ENCODE measurements at regions not wholly inside any gene's neighbourhood (a gene's known extent, or its start where the extent isn't known, plus 50 kb on each side); places are given as distances from the start of the nearest gene placed in this dataset.
"Not testable (repeated sequence)": the region's sequence is repeated elsewhere in the genome, so short reads cannot be mapped to it uniquely, and the experiment has no call there.

DNA sequence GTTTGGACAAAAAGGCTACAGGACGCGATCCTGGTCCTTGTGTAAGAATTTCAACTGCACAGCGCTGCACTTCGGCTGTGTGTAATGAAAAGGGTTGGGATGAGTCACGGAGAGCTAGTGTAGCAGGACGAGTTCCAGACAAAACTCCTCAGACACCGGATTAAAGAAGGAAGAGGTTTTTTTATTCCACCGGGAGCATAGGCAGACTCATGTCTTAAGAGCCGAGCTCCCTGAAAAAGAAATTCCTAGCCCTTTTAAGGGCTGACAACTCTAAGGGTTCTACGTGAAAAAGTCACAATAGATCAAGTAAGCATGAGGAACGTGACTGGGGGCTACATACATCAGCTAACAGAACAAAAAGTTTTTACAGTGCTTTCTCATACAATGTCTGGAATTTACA lies 54.8 kb upstream of the FAM90A1 start:
- not testable (repeated sequence) for DNase-seq

GRCh38 chr12:8285681-8286080 lies 58.3 kb upstream of the FAM90A1 start:
- DNase-seq: not testable (repeated sequence)

DNA sequence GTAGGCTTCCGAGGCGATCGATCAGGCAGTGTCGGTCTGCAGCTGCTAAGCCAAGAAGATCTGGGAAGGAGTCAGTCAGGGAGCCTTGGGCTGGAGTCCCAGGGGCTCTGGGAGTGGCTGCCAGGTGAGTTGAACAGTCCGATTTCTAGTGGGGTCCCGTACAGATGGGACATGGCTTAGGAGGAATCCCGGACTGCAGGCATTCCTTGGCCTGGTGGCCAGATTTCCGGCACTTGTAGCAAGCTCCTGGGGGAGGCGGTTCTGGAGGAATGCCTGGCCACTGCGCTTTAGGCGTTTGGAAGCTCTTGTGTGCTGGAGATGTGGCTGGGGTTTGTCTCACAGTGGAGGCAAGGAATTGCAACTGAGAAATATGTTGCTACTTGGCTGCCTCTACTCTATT lies 64.3 kb upstream of the FAM90A1 start:
- not testable (repeated sequence) for DNase-seq

GRCh38 chr12:8294662-8295061 lies 67.2 kb upstream of the FAM90A1 start:
- peak; percentile 40 to 53 (median 48) for DNase-seq

GRCh38 chr12:8308611-8309010 lies 81.2 kb upstream of the FAM90A1 start:
- DNase-seq: not testable (repeated sequence)

- not testable (repeated sequence) for DNase-seq
Measured at GRCh38 chr12:8315997-8316396, 88.6 kb upstream of the FAM90A1 start.

DNA sequence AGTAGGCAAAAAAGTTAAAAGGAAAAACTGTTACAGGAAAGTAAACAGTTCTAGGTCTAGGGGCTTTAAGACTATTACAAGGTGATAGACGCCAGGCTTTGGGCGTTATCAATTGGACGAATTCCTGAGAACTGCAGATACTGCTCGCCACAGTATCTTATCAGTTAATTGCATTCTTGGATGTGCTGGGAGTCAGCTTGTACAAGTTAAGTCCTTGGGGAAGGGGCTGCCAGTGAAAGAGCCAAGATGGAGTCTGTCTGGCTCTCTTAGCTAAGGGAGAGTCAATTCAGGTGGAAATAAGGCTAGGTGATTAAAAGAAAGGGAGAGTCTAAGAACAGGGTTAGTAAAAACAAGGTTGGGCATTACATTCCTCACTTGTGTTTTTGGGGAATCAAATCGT lies 90.3 kb upstream of the FAM90A1 start:
- not testable (repeated sequence) for DNase-seq

- peak; percentile 21 to 31 (median 27) for DNase-seq
Measured at GRCh38 chr12:8320251-8320730, 92.9 kb upstream of the FAM90A1 start.

GRCh38 chr12:8320791-8321370 lies 93.5 kb upstream of the FAM90A1 start:
- not testable (repeated sequence) for DNase-seq

- DNase-seq: not testable (repeated sequence)
Measured at GRCh38 chr12:8325145-8325839, 97.9 kb upstream of the FAM90A1 start.

DNA sequence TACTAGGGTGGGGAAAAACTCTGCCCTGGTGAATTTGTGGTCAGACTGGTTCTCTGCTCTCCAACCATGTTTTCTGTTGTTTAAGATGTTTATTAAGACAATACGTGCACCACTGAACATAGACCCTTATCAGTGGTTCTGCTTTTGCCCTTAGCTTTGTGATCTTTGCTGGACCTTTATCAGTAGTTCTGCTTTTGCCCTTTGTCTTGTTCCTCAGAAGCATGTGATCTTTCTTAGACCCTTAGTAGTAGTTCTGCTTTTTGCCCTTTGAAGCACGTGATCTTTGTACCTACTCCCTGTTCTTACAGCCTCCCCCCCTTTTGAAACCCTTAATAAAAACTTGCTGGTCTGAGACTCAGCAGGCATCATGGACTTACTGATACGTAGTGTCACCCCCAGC lies 101.4 kb upstream of the FAM90A1 start:
- peak; percentile 5 to 41 (median 33) for DNase-seq

- not testable (repeated sequence) for DNase-seq
Measured at GRCh38 chr12:8332373-8332772, 105.0 kb upstream of the FAM90A1 start.

DNA sequence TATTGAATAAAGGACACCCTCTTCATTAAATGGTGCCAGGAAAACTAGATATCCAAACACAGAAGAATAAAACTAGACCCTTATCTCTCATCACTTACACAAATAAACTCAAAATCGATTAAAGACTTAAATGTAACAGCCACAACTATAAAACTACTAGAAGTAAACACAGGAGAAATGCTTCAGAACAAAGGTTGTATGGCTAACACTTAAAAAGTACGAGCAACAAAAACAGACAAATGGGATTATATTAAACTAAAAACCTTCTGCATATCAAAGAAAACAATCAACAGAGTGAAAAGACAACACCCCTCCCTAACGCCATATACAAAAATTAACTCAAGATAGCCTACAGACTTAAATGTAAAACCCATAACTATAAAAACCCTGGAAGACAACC lies 104.7 kb upstream of the CLEC6A start:
- DNase-seq: not testable (repeated sequence)

DNA sequence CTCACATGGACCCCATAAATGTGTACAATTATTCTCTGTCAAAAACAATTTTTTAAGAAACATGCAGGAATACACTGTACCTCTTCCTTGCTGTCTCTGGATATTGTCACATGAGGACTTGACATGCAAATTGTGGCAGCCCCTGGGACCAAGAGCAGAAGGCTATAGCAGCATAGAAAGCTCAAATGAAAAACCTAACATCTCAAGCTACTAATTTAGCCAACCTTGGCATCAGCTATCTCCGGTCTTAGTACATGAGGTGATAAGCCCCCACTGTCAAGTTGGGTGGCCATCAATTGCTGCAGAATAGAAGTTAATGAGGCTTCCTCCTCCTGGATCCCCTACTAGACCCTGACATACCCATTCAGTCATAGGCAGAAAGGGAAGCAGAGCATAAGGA lies 101.0 kb upstream of the CLEC6A start:
- not testable (repeated sequence) for DNase-seq

GRCh38 chr12:8355531-8355930 lies 100.2 kb upstream of the CLEC6A start:
- DNase-seq: not testable (repeated sequence)

GRCh38 chr12:8373744-8374143 lies 82.0 kb upstream of the CLEC6A start:
- DNase-seq: peak; percentile 10 to 33 (median 21)

GRCh38 chr12:8375122-8375521 lies 80.6 kb upstream of the CLEC6A start:
- DNase-seq: not testable (repeated sequence)

GRCh38 chr12:8377756-8378155 lies 78.0 kb upstream of the CLEC6A start:
- not testable (repeated sequence) for DNase-seq

- not testable (repeated sequence) for DNase-seq
Measured at GRCh38 chr12:8382556-8382955, 73.2 kb upstream of the CLEC6A start.

- not testable (repeated sequence) for DNase-seq
Measured at GRCh38 chr12:8384686-8385085, 71.1 kb upstream of the CLEC6A start.

- not testable (repeated sequence) for DNase-seq
Measured at GRCh38 chr12:8385431-8385830, 70.3 kb upstream of the CLEC6A start.

- not testable (repeated sequence) for DNase-seq
Measured at GRCh38 chr12:8386661-8387060, 69.1 kb upstream of the CLEC6A start.

DNA sequence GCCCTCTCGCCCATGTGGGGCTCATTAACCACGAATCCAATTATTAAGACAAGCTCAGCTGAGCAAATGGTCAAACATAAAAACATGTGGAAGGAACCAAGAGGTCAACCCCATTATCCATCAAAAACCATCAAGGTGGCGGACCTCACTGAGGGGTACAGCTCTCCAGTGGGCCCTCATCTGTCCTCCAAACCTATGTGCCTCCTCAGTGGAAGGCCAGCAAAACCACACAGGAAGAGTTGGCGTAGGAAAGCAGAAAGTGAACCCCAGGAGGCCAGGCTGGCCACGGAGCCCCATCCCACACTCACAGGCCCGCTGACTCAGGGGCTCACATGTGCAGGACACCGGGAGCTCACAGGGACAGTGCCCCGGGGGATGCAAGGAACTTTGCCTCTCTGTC lies 66.5 kb upstream of the CLEC6A start:
- peak in 1 of 3 donors; percentile 3 for DNase-seq
